Endothelial cell of umbilical vein (primary cell): ENCODE measurements at regions not wholly inside any gene's neighbourhood (a gene's known extent, or its start where the extent isn't known, plus 50 kb on each side); places are given as distances from the start of the nearest gene placed in this dataset.

Experiments used
- CTCF ChIP-seq, 2 donors: IDR thresholded peaks; 1 replicate in 1 of 2; 2 replicates in 1 of 2; pipeline ENCODE4 v1.5.1; 2011; ENCODE audit warnings: low read length in 2 of 2, mild to moderate bottlenecking in 2 of 2, moderate library complexity in 2 of 2, control low read depth in 1 of 2, inconsistent platforms in 1 of 2, low read depth in 1 of 2; ENCODE audit not compliant: insufficient read depth in 1 of 2; ENCODE audit errors: extremely low read depth in 1 of 2
- EZH2 ChIP-seq: IDR thresholded peaks from 2 replicates; pipeline ENCODE4 v1.6.1; 2012; ENCODE audit warnings: borderline replicate concordance, low read depth, mild to moderate bottlenecking, moderate library complexity, low read length, inconsistent platforms; ENCODE audit not compliant: severe bottlenecking
- FOS ChIP-seq: IDR thresholded peaks from 2 replicates; pipeline ENCODE4 v1.6.1; 2011; ENCODE audit warnings: mild to moderate bottlenecking, low read length, moderate library complexity, borderline replicate concordance; ENCODE audit not compliant: insufficient read depth
- GATA2 ChIP-seq: IDR thresholded peaks from 2 replicates; pipeline ENCODE4 v1.7.0; 2011; ENCODE audit warnings: low read depth, mild to moderate bottlenecking, moderate library complexity, mixed read lengths, low read length; ENCODE audit not compliant: insufficient read length, insufficient read depth
- JUN ChIP-seq: IDR thresholded peaks from 2 replicates; pipeline ENCODE4 v1.6.1; 2011; ENCODE audit warnings: borderline replicate concordance, low read depth; ENCODE audit not compliant: insufficient read length, insufficient read depth
- MAX ChIP-seq: IDR thresholded peaks from 2 replicates; pipeline ENCODE4 v1.6.1; 2011; ENCODE audit not compliant: insufficient read depth, insufficient read length
- MYC ChIP-seq: IDR thresholded peaks from one replicate; pipeline ENCODE4 v1.6.1; 2011; ENCODE audit warnings: mild to moderate bottlenecking, low read depth, low read length
- POLR2A ChIP-seq: IDR thresholded peaks from 2 replicates; pipeline ENCODE4 v1.6.1; 2012; ENCODE audit warnings: low read depth, mild to moderate bottlenecking, control low read depth, low read length
- POLR2AphosphoS5 ChIP-seq: IDR thresholded peaks from 2 replicates; pipeline ENCODE4 v1.6.1; 2012; ENCODE audit warnings: low read depth, mild to moderate bottlenecking, control low read depth, low read length, moderate library complexity; ENCODE audit not compliant: insufficient read depth

- no peak for TF ChIP-seq CTCF (IDR thresholded peaks at IDR 0.05; ENCODE audit: extremely low read depth in 1 of 2, insufficient read depth in 1 of 2, low read depth in 1 of 2, low read length in 2 of 2)
- TF ChIP-seq POLR2AphosphoS5, result no peak
- TF ChIP-seq MAX, result no peak
- TF ChIP-seq POLR2A, result no peak
- TF ChIP-seq FOS, result no peak
- no peak for TF ChIP-seq MYC
- TF ChIP-seq JUN, result no peak
- no peak for TF ChIP-seq GATA2
- TF ChIP-seq EZH2, result no peak
Measured at GRCh38 chr7:69232445-69233376, 365.6 kb upstream of the AUTS2 start.
